ENCODE measurements at regions not wholly inside any gene's neighbourhood (a gene's known extent, or its start where the extent isn't known, plus 50 kb on each side); places are given as distances from the start of the nearest gene placed in this dataset.
"Not testable (repeated sequence)": the region's sequence is repeated elsewhere in the genome, so short reads cannot be mapped to it uniquely, and the experiment has no call there.

DNA sequence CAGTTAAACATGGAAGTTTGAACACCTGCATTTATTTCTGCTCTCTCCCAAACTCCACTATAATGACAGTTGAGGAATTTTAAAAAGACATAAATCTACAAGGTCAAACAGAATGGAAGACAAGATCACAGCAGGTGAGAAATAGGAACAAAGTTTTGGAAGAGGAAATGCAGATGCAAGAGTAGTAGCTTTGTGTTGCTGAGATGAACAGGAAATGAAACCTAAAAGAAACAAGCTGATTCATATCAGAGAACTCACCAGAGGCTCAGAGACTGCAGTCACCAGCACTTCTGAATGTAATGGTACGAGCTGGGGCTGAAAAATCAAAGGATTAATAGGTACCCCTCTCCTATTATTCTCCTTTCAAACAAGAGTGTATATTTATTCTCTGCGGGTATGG lies 459.9 kb downstream of the RAP2B start:
- no peak for DNase-seq

DNA sequence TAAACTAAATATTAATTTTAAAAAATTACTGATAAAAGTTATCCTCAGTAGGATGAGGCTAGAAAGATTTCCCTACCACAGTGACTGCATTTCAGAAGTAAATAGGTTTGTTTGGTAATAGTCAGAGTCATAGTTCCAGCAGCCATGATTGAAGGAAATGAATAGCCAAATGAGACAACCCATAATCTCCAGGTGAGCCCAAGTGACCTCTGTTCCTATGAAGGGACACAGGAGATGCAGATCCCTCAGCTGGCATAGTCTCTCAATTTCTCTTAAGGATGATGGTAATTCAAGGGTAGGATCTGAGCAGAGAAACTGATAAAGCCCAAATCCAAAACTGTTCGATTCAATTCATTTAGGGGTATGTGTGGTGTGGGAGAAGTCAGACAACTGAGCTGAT lies 461.8 kb downstream of the RAP2B start:
- DNase-seq, result no peak

DNA sequence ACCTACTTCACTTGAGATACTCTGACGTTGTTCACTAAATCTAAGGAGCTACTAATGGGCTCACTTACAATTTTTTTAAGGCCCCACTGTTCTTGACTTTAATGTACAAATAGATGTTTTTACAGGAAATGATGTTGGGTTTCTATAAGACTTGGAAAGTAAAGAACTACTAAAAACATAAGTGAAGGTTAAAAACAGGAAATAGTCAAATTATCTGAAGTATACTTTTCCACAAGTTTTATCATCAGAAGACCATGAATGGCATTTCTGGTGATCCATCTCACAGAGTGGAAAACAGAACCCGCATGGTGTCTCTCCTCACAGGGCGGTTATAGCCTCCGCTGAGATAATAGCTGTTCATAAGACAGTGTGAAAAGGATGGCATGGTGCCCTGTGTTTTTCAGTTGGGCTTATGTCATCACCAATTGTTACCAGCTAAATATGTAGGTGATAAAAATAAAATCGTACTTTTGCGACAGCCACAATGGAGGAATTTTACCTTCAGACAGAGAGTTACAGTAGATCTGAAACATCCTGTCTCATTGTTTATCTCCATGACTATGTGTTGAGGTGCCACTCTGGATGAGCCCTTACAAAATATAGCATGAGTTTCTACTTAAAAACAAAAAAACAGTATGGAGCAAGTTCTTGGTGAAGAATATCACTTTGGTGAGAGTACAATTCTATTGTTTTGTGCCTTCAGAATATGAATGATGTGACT lies 462.4 kb downstream of the RAP2B start:
- DNase-seq, result no peak

DNA sequence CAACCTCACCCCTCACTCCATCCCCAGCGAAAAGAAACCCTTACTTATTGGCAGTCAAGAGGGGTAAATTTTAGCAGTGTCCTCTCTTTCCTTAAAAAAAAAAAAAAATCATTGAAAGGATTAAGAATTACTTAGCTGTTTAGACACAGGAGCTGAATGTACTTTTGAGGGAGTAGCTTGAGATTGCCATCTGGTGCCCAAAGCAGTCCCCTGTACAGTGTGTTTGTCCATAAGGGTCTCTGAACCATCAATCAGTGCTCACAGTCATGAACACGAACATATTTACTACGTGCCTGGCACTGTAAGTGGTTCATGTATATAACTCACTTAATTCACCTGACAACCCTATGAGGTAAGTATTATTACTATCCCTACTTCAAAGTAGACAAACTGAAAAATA lies 463.5 kb downstream of the RAP2B start:
- DNase-seq, result no peak

DNA sequence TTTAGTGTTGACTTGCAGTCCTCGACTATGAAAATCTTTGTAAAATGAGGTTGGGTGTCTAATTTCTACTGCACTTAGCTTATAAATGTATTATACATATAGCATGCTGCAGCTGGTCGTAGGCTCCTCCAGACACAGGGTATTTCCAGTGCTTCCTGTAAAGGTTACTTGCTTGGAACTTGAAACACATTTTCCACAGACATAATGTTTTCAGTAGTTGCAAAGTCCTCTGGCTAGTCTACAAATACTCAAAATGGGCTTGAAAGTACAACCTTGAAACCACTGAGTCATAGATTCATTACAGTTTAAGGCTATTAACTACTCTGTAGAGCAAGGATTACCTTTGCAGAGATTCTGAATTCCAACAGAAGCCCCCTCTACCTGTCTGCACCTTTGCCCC lies 464.1 kb downstream of the RAP2B start:
- no peak for DNase-seq

DNA sequence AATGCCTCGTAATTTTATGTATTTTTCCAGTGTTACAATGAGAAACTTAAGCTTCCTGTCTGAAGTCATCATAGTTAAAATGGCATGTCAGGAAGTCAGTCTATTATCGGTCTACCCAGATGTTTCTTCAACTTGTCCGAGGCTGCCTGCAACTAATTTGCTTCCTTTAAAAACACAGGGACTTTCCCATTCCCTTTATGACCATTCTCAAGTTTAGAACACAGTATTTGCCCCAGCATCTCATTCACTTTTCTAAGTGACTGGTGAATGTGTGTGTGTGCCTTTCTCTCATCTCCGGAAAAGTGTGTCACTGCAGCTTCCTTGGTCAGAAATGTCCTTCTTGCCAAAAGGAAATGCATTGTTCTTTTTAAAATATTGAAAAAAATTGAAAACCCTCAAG lies 466.6 kb downstream of the RAP2B start:
- DNase-seq, result no peak

DNA sequence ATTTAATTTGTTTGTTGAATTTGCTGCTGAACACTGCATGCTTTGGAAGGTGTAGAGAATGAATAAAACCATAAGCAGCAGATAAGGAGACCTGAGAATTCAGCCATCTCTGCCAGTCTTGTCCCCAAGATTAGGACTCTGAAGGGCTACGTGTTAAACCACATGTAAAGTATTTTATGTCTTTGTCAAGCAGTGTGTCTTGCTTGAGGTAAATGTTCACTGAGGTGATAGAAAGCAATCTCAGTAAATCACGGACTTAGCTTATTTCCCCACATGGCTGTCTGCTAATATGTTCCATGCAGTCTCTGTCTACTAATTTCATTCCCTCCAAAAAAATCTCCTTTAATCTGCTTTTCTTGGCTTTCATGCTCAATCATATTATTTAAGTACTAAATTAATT lies 467.1 kb downstream of the RAP2B start:
- DNase-seq, result no peak

DNA sequence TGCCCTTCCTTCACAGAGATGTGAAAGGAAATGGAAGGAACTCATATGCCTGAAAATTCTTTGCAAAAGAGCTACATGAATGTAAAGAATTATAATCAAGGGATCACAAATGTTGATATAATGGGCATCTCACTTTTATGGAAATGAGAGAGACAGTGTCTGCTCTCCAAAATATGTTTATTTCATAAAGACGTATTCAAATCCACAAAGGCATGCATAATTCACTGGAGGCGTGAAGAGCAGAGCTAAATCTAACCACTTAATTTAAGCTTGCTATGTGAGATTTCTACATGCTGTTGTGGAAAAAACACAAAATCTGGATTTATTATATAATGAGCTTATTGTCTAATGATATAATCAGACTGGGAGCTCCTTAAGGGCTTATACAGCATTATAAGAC lies 469.1 kb downstream of the RAP2B start:
- no peak for DNase-seq

DNA sequence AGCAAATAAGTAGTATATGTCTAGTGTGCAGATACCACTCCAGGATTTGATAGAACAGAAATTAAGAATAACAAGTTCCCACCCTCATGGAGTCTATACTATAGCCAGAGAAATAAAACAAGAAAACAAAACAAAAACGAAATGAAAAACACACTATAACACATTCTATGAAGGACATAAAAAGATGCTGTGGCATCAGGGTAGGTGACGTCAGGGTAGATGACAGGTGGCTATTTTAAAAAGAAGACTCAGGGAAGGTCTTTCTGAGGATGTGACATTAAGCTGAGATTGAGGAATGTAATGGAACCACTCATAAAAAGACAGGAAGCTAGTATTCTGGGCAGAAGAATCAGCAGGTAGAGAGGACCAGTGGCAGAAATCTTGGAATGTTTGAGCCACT lies 469.6 kb downstream of the RAP2B start:
- DNase-seq, result no peak

DNA sequence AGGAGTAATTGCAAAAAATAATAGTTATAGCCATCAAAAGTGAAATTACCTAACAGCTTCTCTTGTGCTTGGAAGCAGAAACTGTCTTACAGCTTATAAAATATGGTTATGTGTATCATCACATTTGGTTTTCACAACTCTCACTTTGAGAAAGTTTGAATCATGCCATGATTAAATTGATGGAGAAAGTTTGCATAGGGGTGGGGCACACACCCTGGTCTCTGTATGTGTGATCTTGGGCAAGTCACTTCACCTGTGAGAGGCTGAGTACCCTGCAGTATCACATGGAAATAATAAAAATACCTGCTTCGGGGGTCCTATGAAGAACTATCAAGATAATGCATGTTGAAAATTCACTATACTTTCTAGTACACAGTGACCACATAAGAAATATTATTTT lies 471.4 kb downstream of the RAP2B start:
- DNase-seq, result no peak

DNA sequence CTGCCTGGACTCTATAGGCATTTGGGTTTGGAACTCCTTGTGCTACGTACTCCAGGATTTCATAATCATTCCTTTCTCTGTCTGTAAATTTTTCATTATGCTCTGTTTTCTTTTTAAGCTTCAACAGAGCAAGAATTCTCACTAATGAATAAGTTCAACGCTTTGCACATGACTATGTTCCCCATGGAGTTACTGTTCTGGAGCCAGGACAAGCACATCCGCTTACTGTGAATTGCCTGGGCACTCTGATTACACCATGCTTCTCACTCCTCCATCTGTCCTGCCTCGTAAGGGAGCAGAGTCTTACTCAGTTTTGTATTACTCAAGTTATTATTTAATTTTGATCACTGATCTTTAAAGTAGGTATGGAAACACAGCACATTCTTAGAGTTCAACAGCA lies 472.7 kb downstream of the RAP2B start:
- DNase-seq, result no peak

DNA sequence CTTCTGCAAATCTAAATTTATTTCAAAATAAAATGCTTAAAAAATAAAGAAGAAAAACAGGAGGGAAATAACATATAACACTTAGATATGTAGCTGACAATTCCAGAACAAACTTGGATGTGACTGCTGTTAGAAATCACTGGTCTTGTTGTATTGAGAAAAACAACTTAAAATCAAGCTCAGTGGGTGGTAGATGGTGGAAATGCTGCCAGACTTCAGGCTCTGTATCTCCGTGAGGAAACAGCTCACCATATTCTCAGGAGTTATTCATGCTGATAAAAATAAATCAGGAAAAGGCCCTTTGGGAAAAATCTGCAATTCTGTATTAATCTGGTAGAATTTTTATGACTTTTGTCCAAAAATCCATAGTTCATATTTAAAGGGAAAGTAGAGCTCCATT lies 477.6 kb downstream of the RAP2B start:
- no peak for DNase-seq

DNA sequence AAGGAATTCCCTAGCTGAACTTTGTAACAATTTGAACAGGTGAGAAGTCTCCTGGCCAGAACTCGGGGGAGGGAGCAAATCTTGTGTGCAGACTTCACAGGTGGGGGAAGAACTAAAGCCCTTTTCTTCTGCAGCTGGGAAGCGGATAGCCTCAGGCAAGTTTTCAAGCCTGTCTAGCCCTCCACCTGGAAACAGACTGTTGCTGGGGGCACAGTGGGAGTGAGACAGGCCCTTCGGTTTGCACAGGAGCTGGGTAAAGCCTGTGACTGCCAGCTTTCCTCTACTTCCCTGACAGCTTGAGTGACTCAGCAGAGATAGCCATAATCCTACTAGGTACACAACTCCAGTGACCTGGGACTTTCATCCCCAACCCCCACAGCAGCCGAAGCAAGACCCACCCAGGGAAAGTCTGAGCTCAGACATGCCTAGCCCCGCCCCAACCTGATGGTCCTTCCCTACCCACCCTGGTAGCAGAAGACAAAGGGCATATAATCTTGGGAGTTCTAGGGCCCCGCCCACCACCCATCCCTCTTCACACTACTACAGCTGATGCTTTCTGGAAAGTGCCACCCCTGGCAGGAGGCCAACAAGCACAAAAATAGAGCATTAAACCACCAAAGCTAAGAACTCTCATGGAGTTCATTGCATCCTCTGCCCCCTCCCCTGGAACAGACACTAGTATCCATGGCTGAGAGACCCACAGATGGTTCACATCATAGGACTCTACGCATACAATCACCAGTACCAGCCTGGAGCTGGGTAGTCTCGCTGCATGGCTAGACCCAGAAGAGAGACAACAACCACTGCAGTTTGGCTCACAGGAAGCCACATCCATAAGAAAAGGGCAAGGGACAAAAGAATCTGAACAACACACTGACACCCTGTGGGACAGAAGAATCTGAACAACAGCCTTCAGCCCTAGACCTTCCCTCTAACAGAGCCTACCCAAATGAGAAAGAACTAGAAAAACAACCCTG lies 479.0 kb downstream of the RAP2B start:
- DNase-seq, result no peak

DNA sequence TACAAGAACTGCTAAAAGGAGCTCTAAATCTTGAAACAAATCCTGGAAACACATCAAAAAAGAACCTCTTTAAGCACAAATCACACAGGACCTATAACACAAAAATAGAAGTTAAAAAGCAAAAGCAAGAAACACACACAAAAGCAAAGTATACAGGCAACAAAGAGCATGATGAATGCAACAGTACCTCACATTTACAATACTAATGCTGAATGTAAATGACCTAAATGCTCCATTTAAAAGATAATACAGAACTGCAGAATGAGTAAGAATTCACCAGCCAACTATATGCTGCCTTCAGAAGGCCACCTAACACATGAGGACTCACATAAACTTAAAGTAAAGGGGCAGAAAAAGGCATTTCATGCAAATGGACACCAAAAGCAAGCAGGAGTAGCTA lies 478.6 kb upstream of the ARHGEF26 start:
- not testable (repeated sequence) for DNase-seq

DNA sequence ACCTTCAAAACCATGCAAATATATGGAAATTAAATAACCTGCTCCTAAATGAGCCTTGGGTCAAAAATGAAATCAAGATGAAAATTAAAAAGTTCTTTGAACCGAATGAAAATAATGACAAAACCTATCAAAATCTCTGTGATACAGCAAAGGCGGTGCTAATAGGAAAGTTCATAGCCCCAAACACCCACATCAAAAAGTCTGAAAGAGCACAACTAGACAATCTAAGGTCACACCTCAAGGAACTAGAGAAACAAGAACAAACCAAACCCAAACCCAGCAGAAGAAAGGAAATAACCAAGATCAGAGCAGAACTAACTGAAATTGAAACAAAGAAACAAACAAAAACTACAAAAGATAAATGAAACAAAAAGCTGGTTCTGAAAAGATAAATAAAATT lies 477.7 kb upstream of the ARHGEF26 start:
- DNase-seq, result not testable (repeated sequence)

DNA sequence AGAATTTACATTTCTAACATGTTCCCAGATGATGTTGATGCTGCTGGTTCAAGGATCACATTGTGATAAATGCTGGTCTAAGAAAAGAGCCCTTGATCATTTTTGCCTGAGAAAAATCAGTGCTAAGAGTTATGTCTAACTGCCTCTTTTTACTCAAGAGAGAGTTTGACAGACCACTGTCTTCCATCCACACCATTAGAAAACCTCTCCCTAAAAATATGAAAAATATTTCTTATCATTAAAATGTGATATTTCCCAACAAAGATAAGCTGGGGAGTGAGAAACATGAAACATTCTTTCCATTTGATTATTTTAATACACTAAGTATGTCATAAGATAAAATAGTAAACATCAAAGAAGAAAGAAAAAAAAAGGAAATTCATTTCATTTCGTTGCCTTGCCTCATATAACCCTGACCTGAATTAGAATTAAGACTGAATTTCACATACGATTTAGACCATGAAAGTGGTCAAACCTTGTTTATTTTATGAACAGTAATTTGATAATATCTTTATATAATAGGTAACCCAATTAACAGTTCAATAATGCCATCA lies 471.8 kb upstream of the ARHGEF26 start:
- DNase-seq, result no peak

DNA sequence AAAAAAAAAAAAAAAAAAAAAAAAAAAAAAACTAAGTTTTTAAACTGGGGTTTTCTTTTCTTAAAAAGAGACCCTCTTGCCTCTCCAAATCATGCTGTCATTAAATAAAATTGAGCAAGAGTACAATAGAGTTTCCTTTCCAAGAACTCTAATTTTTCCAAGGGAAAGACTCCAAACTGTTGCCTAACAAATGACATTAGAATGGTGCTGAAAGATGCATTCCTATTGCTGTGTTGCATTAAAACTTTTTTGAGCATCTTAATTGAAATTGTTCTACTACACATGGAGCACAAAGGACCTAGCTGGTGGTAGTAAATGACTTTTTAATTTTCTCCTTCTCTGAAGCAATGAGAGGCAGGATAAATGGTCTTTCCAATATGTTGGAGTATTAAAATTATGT lies 469.1 kb upstream of the ARHGEF26 start:
- no peak for DNase-seq

DNA sequence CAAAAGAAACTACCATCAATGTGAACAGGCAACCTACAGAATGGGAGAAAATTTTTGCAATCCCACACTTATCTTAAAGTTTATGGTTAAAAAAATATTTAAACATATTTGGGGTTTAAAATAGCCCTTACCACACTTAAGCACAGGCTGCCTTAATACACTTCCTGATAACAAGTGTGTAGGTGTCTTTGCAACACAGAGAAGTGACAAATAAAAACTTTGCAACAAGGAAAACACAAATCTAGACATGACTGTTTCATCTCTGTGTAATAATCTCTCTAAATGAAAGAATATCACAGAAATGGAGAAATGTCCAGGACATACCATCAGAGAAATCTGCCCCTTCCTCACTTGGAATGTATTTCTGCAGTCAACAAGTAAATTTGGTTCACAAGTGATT lies 464.1 kb upstream of the ARHGEF26 start:
- DNase-seq, result no peak

DNA sequence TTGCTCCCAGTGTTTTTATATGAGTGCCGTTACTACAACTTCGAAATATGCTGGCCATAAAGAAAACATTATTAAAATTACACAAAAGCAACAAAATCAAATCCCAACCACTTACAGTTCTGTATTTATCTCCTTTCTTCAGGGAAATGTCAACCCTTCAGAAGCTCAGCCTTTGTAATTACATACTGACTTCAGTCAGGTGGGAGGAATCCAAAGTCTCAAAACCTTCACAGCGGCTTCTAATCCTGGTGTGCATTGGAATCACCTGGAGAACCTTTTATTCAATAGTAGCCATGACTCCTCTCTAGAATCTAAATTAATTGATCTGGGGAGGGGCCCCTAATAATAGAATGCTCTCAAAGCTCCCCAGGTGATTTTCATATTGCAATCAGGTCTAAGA lies 463.7 kb upstream of the ARHGEF26 start:
- no peak for DNase-seq

DNA sequence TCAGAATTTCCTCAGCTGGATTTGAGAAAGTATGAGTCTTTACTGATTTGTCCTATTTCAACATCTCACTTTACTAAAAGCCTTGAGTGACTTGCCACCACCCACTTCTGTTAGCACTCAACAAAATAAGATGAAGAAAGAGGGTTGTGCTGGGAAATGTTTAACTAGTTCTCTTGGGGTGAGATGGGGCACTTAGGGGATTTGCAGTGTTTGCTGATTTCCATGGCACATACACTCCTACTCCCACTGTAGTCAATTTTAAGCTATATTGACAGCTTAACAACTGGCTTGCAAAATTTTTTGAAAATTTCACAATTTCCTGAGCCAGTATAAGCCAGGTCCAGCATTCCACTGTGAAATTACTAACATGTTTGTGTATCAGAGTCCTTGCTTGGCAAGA lies 463.1 kb upstream of the ARHGEF26 start:
- no peak for DNase-seq

DNA sequence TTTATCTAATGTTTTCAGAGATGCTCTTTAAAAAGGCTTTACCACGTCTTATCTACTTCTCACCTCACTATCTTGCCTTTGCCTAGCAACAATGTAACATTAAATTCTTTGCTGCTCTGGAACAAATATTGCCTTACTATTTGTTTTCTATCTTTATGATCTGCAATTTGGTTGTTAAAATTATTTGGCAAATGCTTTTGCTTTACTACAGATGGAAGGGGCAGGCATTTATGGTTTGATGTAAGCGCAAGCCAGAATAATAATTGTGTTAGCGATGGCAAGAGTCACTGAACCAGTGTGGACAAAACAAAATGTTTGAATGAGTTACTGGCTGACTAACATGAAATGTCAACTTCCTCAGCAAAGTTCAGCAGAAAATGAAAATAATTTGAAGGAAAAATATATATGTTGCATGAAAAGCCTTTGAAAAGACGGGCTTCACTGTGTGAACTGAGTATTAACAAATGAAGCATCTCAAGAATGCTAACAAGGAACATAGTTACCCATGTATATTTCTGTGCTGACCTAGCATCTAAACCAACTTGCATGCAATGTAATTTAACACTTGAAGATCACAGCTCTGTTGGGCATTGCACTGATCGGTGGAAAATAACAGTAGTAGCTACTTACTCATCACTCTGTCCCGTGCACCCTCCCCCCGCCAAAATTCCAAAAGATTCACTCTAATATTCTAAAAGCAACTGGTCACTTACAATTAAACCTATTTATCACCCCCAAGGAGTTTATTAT lies 454.0 kb upstream of the ARHGEF26 start:
- no peak for DNase-seq

DNA sequence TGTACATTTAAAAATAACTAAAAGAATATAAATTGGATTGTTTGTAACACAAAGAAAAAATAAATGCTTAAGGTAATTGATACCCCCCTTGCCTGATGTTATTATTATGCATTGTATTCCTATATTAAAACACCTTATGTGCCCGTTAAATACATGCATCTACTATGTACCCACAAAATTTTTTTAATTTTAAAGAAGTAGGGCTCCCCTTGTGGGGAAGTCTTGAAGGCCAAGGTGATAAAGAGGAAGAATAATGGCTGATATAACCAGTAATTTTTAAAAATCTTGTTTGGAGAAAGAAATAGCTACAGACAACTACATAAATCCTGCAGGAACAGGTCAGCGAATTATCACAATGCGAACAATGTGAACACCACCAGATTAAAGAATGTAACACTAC lies 451.7 kb upstream of the ARHGEF26 start:
- DNase-seq, result no peak

DNA sequence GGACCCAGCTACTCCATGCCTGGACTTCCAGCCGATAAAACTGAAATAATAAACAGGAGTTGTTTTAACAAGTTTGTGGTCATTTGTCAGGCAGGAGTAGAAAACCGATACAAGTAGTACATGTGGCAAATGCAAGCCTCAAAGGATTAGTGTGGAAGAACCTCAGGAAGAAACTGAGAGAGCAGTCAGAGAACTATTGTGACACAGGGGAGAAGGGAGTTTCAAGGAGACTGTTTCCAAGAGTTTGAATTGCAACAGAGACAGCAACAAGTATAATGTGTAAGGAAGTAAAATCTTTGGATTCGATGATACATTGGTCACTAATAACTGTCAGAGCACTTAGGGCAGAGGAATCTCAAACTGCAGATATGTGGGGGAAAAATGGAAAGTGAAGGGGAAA lies 450.6 kb upstream of the ARHGEF26 start:
- DNase-seq, result no peak

Data from KG1 (cell line).